Lower leg skin (tissue), 3 donors: ENCODE measurements at regions not wholly inside any gene's neighbourhood (a gene's known extent, or its start where the extent isn't known, plus 50 kb on each side); places are given as distances from the start of the nearest gene placed in this dataset.

ENCODE experiments used
- CTCF ChIP-seq, 3 donors: fragments of 450-650 bp; IDR thresholded peaks; one replicate each; pipeline ENCODE4 v1.5.1; 2016; ENCODE audit warnings: antibody characterized with exemption in 3 of 3, mild to moderate bottlenecking in 3 of 3, moderate library complexity in 2 of 3
- POLR2A ChIP-seq, 2 donors: fragments of 450-650 bp; IDR thresholded peaks; one replicate each; pipeline ENCODE4 v1.6.1; 2016 to 2017; ENCODE audit warnings: antibody characterized with exemption in 2 of 2, mild to moderate bottlenecking in 1 of 2, moderate library complexity in 1 of 2

GRCh38 chr4:81738891-81739290 lies 267.2 kb upstream of the RASGEF1B start:
- TF ChIP-seq CTCF (IDR thresholded peaks at IDR 0.05) (no peak), POLR2A (IDR thresholded peaks at IDR 0.05) (no peak)
